GM19372 (cell line): ENCODE measurements at regions not wholly inside any gene's neighbourhood (a gene's known extent, or its start where the extent isn't known, plus 50 kb on each side); places are given as distances from the start of the nearest gene placed in this dataset.
"Not testable (repeated sequence)": the region's sequence is repeated elsewhere in the genome, so short reads cannot be mapped to it uniquely, and the experiment has no call there.

Source experiments
- ATAC-seq: cut with Tn5 transposase; IDR thresholded peaks from one replicate; pipeline ENCODE4 v1.9.1; 2021; ENCODE audit warnings: mild to moderate bottlenecking, low read depth, moderate library complexity; ENCODE audit not compliant: unreplicated experiment

- ATAC-seq = no peak
Measured at GRCh38 chr1:184181044-184181443, 129.5 kb downstream of the TSEN15 start.

- no peak for ATAC-seq
Measured at GRCh38 chr1:184183919-184184318, 132.4 kb downstream of the TSEN15 start.

GRCh38 chr1:184184614-184185013, 133.1 kb downstream of the TSEN15 start:
- ATAC-seq = not testable (repeated sequence)

- no peak for ATAC-seq
Measured at GRCh38 chr1:184185347-184185746, 133.8 kb downstream of the TSEN15 start.

- ATAC-seq = no peak
Measured at GRCh38 chr1:184186167-184186566, 134.6 kb downstream of the TSEN15 start.

GRCh38 chr1:184187097-184187496, 135.6 kb downstream of the TSEN15 start:
- ATAC-seq = no peak

- ATAC-seq = no peak
Measured at GRCh38 chr1:184188037-184188436, 136.5 kb downstream of the TSEN15 start.

GRCh38 chr1:184189361-184189760, 137.8 kb downstream of the TSEN15 start:
- ATAC-seq = no peak

GRCh38 chr1:184190616-184191015, 139.1 kb downstream of the TSEN15 start:
- no peak for ATAC-seq

GRCh38 chr1:184191181-184191621, 139.7 kb downstream of the TSEN15 start:
- no peak for ATAC-seq

- ATAC-seq = no peak
Measured at GRCh38 chr1:184192796-184193195, 141.3 kb downstream of the TSEN15 start.

- ATAC-seq = no peak
Measured at GRCh38 chr1:184193451-184193850, 141.9 kb downstream of the TSEN15 start.

- ATAC-seq = no peak
Measured at GRCh38 chr1:184194236-184194635, 142.7 kb downstream of the TSEN15 start.

- not testable (repeated sequence) for ATAC-seq
Measured at GRCh38 chr1:184195722-184196121, 144.2 kb downstream of the TSEN15 start.

GRCh38 chr1:184197831-184198230, 146.3 kb downstream of the TSEN15 start:
- no peak for ATAC-seq

- ATAC-seq = no peak
Measured at GRCh38 chr1:184199036-184199435, 147.5 kb downstream of the TSEN15 start.

GRCh38 chr1:184199438-184200085, 148.0 kb downstream of the TSEN15 start:
- no peak for ATAC-seq

GRCh38 chr1:184208622-184209021, 157.1 kb downstream of the TSEN15 start:
- ATAC-seq = no peak

- ATAC-seq = no peak
Measured at GRCh38 chr1:184210031-184210430, 158.5 kb downstream of the TSEN15 start.

GRCh38 chr1:184210862-184211261, 159.3 kb downstream of the TSEN15 start:
- no peak for ATAC-seq

GRCh38 chr1:184212649-184213314, 161.3 kb downstream of the TSEN15 start:
- no peak for ATAC-seq

- ATAC-seq = no peak
Measured at GRCh38 chr1:184214128-184214527, 162.6 kb downstream of the TSEN15 start.
